GM06990 (cell line): ENCODE measurements at regions not wholly inside any gene's neighbourhood (a gene's known extent, or its start where the extent isn't known, plus 50 kb on each side); places are given as distances from the start of the nearest gene placed in this dataset.

Source experiments
- DNase-seq: peaks from one replicate; pipeline ENCODE4 v3.0.0-alpha.2; 2011; ENCODE audit not compliant: insufficient read length; ENCODE audit errors: extremely low read depth
- H3K27me3 ChIP-seq: replicated peaks from 2 replicates; pipeline ENCODE4 v1.6.0; 2011; ENCODE audit warnings: low read length; ENCODE audit not compliant: control insufficient read depth, insufficient read depth
- H3K36me3 ChIP-seq: 2 replicates; pipeline ENCODE4 v1.5.1; 2011; ENCODE audit warnings: low read length; ENCODE audit not compliant: control insufficient read depth, insufficient read depth
- H3K4me3 ChIP-seq: replicated peaks from 2 replicates; pipeline ENCODE4 v1.5.1; 2011; ENCODE audit warnings: low read depth, mild to moderate bottlenecking, control low read depth, low read length
- CTCF ChIP-seq: IDR thresholded peaks from 2 replicates; pipeline ENCODE4 v1.5.1; 2011; ENCODE audit warnings: low read length, control low read depth, mild to moderate bottlenecking, inconsistent platforms; ENCODE audit not compliant: insufficient read depth, poor library complexity, severe bottlenecking

GRCh38 chr3:73214846-73215245, 153.4 kb downstream of the EBLN2 start:
- TF ChIP-seq CTCF, result no peak
- no peaks in the 10 kb centered on the region for H3K36me3 ChIP-seq
- no peak for DNase-seq
- H3K4me3 ChIP-seq, result no peak overlapping the region
- H3K27me3 ChIP-seq, result peaks cover 1% of the 10 kb centered on the region

- no peak for DNase-seq
- no peak for TF ChIP-seq CTCF
- peaks cover 1% of the 10 kb centered on the region for H3K27me3 ChIP-seq
- no peak overlapping the region for H3K4me3 ChIP-seq
- H3K36me3 ChIP-seq, result no peaks in the 10 kb centered on the region
Measured at GRCh38 chr3:73215281-73215680, 153.8 kb downstream of the EBLN2 start.

GRCh38 chr3:73215901-73216300, 154.4 kb downstream of the EBLN2 start:
- no peak for TF ChIP-seq CTCF
- no peaks in the 10 kb centered on the region for H3K36me3 ChIP-seq
- DNase-seq, result no peak
- no peak overlapping the region for H3K4me3 ChIP-seq
- peaks cover 1% of the 10 kb centered on the region for H3K27me3 ChIP-seq

- TF ChIP-seq CTCF, result no peak
- Histone ChIP-seq H3K4me3 (no peak overlapping the region), H3K36me3 (no peaks in the 10 kb centered on the region), H3K27me3 (no peaks in the 10 kb centered on the region)
- DNase-seq, result no peak
Measured at GRCh38 chr3:73216310-73216709, 154.9 kb downstream of the EBLN2 start.

- DNase-seq, result no peak
- H3K27me3 ChIP-seq, result no peaks in the 10 kb centered on the region
- H3K36me3 ChIP-seq, result no peaks in the 10 kb centered on the region
- TF ChIP-seq CTCF, result no peak
- no peak overlapping the region for H3K4me3 ChIP-seq
Measured at GRCh38 chr3:73222126-73222525, 160.7 kb downstream of the EBLN2 start.

- Histone ChIP-seq H3K36me3 (no peaks in the 10 kb centered on the region), H3K4me3 (no peak overlapping the region), H3K27me3 (no peaks in the 10 kb centered on the region)
- no peak for DNase-seq
- TF ChIP-seq CTCF, result no peak
Measured at GRCh38 chr3:73225146-73225855, 163.8 kb downstream of the EBLN2 start.
